Islet of Langerhans (tissue), 1 donor: ENCODE measurements at regions not wholly inside any gene's neighbourhood (a gene's known extent, or its start where the extent isn't known, plus 50 kb on each side); places are given as distances from the start of the nearest gene placed in this dataset.
"Not testable (repeated sequence)": the region's sequence is repeated elsewhere in the genome, so short reads cannot be mapped to it uniquely, and the experiment has no call there.

Experiments used
- FAIRE-seq: peaks from one replicate; lab custom pipeline; 2011; peaks lifted over from hg19 to GRCh38; lab: Jason Lieb, UNC

DNA sequence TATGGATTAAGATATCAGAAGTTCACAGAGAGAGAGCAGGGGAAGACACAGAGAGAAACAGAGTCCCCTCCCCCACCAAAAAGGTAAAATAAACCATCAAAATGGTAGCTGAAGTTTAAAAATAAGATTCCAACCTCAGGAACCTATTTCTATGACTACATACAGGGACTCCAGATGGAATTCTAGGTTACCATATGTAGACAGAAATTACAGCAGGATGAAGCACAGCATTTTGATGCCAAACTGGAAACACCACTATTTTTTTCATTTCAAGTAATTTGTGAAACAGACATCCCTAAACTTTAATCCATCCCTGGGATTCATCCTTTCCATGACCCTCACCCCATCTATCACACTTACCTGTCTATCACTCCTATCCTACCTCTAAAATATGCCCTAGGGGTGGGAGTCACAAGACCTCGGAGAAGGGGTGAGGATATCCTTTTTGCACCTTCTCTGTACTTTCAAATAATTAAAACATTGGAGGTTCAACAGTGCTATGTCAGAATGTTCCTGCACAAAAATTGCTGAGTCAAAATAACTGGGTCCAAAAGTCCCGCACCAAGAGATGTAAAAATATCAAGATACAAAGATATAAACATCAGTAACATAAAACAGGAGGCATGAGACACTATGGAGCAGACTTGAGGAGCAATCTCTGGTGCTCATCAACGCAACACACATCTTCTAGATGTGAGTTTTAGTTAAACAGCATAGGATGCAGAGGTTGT lies 344.5 kb upstream of the RASGEF1B start:
- no peak for FAIRE-seq

DNA sequence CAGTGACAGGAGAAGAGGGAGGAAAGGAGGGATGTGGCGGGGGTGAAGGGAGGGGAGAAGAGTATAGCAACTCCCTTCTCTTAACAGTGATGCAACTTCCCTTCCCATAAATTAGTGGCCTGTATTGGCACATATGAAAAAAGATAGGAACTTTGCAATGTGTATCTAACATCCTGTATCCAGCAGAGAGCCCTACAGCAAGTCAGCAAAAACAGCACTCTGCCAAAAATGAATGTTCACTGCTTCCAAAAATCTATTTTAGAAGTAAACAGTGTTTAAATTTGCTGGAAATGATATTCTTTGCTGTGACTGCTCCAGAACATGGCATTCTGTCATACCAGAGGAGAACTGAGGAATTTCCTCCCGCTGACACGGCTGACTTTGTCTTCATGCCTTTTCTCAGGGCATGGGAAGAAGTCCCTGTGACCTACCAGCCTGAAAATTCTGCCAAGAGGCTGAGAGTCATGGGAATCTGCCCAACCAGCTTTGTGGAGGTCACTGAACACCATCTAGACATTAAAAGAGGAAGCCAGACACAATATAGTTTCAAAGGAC lies 343.4 kb upstream of the RASGEF1B start:
- no peak for FAIRE-seq

DNA sequence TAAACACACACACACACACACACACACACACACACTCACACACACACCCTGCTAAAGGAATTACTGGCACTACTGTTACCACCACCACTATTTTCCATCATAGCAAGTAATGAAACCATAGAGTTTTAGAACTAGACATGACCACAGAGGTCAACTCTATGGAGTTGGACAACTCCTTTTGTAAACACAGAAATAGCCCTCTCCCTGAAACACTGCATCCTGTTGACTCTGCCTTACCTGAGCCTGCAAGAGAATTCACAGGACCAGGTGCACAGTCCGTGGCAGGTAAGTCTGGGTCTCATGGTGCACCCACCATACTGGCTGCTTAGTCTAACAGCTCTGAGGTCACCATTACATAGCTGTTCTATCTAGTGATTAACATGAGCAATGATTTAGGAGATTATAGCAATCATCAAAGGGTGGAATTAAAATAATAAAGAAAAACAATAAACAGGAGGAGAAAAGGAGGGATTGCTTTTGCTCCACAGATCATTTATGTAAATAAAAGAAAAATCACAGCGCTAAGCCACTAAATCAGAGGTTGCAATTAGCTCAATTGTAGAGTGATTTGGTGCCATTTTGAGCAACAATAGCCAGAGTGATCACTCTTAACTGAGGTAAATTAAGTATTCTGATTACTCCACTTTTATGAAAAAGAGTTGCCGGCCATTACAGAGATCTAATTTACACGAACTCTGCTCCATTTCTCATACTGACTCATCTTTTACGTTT lies 340.0 kb upstream of the RASGEF1B start:
- no peak for FAIRE-seq

DNA sequence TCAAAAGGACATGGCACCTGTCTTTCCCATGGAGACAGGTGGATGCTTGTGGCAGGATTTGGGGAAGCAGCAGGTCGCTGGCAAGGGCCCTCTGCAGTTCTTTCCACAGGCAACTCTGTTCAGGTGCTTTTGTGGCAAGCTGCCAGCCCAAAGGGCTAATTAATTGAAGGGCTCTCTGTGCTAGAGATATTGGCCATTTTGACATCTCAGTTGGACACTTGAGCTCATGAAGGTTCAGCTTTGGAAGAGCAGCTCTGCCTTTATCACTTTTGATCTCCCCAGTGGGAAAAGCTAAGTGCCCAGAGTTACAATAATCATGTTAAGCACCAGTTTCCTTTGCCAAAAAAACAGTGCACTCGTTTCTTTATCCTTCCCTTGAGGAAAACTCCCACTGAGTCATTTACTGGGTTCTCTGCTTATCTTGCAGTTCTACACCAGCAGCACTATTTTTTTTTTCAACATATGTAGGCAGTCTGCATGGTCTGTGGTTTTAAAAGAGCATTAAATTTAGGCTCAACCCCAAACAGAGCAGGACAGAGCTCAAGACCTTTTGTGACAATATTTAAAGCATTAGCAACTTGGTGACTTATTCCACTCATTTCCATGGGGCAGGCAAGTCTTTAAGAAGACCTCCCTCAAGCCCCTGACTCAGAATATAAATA lies 336.4 kb upstream of the RASGEF1B start:
- FAIRE-seq, result no peak

DNA sequence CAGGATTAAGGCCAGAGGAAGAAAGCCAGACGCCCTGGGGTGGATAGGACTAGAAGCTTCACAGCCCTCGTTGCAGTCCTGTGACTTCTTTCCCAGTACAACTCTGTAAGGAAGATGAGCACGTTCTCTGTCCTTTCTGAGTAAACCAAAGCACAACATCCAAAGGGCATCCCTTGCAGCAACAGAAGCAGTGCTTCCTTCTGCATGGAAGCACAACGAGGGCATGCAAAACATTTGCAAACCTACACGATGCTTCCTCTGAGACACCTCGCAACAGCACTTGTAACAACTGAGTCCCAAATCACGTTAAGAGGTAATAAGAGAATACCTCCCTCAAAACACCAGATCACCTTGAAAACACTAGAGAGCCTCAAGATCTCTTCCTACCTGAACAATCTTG lies 335.7 kb upstream of the RASGEF1B start:
- no peak for FAIRE-seq

DNA sequence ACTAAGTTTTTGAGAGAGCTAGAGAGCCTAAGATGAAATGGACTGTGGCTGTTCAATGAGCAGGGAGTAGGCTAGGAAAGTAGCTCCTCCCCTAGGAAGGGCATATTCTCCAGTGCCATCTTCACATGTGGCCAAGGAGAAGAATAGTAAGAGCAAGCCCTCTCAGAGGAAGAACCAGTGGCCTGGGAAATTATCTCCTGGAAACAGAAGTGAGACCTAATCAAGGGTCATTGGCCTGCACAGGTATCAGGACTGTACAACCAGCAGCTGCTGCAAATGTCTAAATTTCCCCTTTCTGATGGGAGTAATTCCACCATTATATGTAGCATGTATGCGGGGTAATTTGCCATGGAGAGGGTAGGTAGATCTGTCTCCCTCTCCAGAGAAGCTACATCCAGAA lies 334.8 kb upstream of the RASGEF1B start:
- FAIRE-seq, result no peak

DNA sequence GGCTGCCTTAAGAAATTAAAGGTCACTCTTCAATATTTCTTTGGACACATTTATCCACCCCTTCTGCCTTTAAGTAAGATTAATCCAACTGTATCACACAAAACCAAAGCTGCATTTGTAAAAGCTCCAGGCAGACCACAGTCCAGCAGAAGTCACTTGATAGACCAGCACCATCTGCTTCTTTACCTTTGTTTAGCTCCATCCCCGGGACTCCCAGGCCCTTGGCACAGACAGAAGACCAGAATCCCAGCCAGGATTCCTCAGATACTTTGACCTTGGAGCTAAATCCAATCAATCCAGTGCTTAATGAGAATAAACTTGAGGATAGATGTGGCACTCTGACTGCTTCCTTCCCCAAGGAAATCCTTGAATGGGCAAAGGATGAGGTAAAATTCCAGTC lies 333.1 kb upstream of the RASGEF1B start:
- FAIRE-seq, result no peak

DNA sequence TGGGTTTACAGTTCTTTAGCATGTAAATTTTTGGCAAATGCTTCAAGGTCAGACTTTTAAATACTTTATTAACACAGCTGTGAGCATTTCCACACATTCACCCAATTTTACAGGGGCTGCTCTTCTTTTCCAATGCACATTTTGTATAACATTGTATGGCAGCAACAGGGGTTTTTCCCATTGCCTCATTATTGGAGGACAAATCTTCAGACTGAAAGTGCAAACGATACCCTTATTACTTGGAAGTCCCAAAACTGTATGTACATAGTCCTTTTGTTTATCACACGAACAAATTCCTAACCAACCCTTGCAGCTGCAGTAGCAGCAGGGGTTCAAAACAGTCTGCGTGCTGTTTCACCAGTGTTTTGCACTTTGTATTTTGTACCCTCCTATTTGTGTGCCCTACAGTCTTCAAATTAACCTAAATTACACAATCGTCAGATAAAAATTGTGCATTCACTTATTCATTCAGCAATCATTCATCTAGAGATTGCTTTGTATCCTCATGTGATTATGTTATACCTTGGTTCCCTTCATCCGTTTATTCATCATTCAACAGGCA lies 330.7 kb upstream of the RASGEF1B start:
- FAIRE-seq, result no peak

DNA sequence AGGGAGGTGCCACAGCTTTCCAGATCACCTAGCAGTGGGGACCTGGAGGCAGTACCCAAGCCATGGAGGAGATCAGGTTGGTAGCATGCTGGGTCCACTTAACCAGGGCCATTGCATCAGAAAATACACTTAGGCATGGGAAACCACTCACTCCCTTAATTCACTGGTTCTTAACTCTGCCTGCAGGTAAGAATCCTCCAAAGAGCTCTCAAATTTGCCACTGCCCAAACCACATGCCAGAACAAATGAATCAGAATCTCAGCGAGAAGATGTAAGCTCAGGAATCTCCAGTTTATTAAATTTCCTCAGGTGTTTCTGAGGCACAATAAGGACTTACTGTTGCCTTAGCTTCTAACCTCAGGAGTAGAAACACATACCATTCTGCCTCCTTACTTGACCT lies 327.7 kb upstream of the RASGEF1B start:
- no peak for FAIRE-seq

DNA sequence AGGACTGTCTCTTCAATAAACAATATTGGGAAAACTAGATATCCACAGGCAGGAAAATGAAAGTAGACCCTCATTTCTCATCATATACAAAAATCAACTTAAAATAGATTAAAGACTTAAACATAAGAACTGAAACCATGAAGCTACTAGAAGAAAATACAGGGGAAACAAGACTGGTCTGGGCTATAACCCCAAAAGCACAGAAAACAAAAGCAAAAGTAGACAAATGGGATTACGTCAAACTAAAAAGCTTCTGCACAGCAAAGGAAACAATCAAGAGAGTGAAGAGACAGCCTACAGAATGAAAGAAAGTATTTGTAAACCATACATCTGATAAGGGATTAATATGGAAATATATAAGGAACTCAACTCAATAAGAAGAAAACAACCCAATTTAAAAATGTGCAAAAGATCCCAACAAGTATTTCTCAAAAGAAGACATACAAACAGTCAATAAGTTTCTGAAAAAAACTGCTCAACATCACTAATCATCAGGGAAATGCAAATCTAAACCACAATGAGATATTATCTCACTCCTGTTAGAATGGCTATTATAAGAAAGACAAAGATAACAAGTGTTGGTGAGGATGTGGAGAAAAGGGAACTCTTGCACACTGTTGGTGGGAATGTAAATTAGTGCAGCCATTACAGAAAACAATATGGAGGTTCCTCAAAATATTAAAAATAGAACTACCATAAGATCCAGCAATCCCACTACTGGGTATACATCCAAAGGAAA lies 325.3 kb upstream of the RASGEF1B start:
- FAIRE-seq, result no peak

DNA sequence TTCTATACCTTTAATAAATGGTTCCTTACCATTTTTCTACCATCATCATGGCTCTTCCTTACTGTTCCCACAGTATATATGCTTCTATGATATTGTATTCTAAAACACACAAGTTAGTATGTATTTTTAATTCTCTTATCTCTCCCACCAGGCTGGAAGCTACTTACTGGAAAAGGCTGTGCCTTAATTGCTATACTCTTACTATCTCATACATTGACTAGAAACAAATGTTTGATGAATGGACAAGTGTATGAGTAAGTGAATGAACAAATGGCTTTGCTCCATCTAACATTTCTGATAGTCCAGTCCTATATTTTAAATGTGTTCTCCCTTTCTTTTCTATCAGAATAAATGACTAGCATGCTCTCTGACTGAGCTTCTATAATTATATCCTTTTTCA lies 320.8 kb upstream of the RASGEF1B start:
- FAIRE-seq, result no peak

DNA sequence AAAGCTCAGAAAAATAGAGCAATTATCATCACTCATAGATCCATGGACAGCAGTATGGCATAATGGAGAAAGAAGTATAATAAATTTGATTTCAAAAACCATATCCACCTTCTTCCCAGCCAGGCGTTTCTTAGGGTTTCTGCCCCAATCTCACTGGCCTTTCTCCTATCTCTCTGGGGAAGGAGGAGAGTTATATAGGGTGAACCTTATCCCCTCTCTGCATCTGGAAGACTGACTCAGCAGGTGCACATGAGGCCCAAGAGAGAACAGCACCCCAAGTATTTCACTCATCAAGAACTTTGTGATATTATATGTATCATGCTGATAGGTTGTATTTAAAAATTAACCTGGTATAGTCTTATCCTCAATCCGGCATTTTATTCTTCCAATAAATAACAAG lies 318.8 kb upstream of the RASGEF1B start:
- no peak for FAIRE-seq

DNA sequence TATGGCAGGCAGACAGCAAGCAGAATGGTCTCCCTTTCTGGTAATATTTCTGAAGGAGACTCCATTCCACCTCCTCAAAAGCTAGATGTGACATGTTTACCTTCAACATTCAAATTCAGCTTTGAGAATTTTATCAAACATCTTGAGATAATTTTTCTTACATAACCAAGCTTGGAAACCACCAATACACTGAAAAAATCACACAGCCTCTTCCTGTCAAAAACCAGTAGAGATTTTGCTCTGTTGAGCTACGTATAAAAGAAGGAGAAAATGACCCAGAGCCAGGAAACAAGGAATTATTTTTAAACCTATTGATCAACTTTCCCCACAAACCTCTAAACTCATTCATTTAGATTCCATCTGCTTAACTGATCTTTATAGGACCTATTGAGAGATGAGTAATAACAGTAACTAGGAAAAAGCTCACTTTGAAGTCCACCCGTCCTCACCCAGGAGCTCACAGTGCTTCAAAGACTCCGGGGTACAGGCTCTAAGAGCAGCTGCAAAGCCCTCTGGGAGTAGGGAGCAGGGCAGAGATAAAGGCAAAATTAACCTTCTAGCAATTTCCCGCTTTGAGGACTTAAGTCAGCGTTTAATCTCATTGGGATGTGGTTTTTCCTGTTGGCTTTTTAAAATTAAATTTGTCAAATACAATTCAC lies 318.2 kb upstream of the RASGEF1B start:
- FAIRE-seq, result no peak

DNA sequence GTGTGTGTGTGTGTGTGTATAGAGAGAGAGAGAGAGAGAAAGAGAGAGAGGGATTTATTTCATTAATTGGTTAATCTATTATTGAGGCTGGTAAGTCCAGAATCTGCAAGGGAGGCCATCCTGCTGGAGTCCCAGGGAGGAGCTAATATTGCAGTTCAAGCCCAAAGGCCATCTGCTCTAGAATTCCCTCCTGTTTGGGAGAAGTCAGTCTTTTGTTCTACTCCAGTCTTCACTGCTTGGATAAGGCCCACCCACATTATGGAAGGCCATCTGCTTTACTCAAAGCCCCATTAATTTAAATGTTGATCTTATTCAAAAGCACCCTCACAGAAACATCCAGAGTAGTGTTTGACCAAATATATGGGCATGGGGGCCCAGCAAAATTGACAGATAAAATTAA lies 317.5 kb upstream of the RASGEF1B start:
- no peak for FAIRE-seq

DNA sequence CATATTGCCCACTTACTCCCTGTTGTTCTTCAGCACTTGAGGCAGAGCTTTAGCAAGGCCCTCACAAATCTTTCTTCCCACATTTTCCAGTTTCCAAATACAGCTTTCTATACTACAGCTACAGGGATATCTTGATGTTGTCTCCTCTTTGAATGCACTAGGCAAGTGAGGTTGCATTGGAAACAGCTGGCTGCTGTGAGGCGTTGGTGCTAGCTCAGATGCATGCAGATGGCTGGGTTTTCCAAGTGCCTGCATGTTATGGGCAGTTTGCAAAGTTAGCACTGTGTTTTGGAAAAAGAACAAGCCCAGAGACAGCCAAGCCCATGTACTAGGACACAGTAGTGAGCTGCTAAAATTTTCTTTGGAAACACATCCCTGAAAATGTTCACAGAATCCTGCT lies 315.1 kb upstream of the RASGEF1B start:
- FAIRE-seq, result no peak

DNA sequence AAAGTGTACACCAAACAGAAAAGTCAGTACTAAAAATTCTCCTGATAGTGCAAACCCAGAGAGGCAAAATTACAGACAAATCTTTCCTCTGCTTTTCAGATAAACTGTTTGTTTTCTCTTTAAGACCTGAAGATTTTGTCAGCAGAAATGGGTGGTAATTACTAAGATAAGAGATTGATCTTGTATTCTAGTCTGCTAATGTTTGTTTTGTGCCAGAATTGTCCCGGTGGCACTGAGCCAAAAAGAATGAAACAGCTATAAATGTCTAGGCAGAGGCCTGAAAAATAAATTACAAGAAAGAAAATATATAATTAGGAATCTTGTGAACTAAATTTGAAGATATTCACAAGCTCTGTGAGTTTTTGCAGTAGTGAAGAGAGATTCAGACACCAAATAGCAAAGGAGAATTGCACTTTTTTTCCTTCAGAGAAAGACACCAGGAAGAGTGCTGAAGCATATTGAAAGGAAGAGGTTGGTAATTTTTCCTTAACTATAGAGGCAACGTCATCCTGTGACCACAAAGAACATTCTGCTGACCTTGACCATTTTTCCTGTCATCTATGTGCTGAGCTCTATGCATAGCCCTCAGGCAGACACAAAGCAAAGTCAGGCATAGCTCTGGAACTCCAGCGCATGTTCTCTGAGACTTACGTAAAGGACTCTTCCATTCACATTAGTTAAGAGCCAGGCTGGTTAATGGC lies 314.5 kb upstream of the RASGEF1B start:
- FAIRE-seq, result peak; percentile 77

DNA sequence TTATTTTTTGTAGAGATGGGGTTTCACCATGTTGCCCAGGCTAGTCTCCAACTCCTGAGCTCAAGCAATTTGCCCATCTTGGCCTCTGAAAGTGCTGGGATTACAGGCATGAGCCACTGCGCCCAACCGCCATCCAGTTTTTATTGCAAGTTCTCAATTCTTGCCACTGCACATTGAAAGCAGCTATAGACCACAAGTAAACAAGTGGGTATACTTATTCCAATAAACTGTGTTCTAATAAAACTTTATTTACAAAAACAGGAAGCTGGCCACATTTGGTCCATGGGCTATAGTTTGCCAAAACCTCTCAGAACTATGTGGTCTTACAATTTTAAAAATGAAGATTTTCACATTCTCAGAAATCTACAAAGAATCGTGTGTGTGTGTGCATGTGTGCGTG lies 313.6 kb upstream of the RASGEF1B start:
- FAIRE-seq, result no peak

DNA sequence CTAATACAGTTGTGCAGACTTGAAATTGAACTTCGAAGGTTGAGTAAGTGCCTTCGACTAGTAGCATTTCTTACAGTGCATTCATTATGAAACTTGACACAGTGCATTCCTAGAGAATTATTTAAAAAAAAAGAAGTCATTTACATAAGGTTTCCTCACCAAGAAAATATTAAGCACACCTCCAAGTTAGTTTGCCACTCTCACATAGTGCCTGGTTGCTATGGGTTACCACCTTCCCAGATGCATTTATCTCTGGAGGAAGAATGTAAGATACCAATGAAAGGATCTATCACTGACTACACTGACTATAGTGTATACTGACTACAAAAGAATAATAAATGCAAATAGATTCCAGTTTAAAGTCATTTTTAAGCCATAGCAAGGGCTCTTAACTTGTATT lies 311.9 kb upstream of the RASGEF1B start:
- no peak for FAIRE-seq

DNA sequence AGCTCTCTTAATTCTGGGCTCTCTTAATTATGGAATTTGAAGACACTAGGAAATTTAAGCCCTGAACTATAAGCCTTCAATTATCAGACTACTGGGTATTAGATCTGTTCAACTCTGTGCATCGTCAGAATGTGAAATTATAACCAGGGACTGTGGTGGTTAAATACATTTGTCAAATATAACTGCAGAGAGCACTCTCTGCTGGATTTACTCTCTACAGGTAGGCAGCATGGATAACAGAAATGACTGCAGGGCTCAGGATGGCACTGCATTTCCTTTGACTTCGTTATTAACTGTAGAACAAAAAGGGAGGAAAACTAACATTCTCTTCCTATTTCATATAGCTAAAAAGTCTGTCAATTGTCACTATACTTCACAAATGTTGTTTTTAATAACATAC lies 310.1 kb upstream of the RASGEF1B start:
- no peak for FAIRE-seq

DNA sequence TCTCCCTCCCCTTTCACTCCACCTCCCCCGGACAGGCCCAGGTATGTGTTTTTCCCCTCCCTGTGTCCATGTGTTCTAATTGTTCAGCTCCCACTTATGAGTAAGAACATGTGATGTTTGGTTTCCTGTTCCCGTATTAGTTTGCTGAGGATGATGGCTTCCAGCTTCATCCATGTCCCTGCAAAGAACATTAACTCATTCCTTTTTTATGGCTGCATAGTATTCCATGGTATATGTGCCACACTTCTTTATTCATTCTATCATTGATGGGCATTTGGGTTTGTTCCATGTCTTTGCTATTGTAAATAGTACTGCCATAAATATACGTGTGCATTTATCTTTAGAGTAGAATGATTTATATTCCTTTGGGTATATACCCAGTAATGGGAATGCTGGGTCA lies 306.0 kb upstream of the RASGEF1B start:
- FAIRE-seq, result not testable (repeated sequence)

DNA sequence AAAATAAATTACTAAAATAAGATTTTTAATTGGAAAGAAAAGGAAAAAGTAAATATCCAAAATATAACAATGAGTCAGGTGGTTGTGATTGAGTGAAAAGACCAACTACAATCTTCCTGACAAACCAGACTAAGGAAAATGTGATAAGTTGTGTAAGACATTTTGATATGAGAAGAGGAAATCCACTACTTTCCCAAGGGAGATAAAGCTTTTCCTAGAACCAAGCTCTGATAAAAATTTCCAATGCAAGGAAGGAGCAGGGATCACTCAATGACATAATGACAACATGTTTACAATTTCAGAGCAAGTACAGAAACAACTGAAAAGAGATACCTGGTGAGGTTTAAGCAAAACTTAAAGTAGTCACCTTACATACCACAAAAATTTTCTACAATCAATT lies 305.1 kb upstream of the RASGEF1B start:
- no peak for FAIRE-seq
